ENCODE measurements at regions not wholly inside any gene's neighbourhood (a gene's known extent, or its start where the extent isn't known, plus 50 kb on each side); places are given as distances from the start of the nearest gene placed in this dataset.

DNA sequence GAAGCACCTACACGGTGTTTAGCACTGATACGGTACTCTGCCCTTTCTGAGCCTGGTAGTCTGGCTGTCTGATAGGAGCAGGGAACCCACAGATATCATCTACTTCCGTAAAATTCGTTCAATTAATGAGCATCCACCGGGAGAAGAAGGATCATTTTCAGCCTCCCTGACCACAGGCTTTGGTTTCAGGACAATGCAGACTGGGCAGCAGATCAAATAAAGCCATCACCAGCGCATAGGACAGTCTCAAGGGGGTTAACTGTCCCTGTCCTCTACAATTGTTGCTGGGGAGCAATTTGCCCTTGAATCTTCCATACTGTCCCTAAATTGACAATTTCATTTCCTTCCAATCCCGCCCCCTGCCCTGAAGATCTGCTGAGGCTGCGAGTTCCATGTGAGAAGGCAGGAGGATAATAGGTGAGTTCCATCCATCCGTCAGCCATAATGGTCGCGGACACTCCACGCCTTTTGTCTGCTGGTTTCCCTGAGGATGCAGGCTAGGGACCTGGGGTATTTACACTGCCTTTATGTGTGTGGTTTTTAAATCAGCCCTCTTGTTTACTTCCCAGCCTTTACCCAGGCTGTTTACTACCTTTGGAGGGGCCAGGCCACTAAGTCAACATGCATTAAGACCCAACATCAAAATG lies 110.0 kb downstream of the MYCN start:
- no peak for DNase-seq (ENCODE audit: extremely low spot score)
- ChIA-PET CTCF (no interaction called here), POLR2A (no interaction called here)
- no peak for TF ChIP-seq FOXM1 (IDR thresholded peaks at IDR 0.05; ENCODE audit: borderline replicate concordance)
- TF ChIP-seq FOXA1 (IDR thresholded peaks at IDR 0.05): no peak

DNA sequence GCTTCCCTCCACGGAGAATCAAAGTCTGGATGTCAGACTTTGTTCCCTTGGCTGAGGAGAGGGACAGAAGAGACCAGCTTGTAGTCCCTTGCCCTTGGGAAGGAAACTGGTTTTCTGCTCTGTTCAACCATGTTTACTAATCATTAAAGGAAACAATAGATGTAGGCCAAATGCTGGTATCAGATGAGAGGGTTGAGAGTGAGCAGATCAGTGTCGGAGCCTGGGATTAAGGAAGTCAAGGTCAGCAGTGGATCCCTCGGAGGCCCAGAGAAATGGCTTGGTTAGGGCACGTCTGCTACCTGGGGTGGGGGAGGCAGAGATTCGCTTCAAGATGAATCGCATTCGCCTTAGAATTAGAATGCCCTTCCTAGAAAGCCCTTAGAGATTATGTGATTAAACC lies 109.1 kb downstream of the MYCN start:
- ChIA-PET POLR2A (no interaction called here), CTCF (no interaction called here)
- no peak for DNase-seq (ENCODE audit: extremely low spot score)
- TF ChIP-seq ELF4 (IDR thresholded peaks at IDR 0.05) (no peak), L3MBTL2 (conservative IDR thresholded peaks at IDR 0.05) (no peak), FOXA1 (IDR thresholded peaks at IDR 0.05) (no peak), ZNF384 (IDR thresholded peaks at IDR 0.05) (no peak), HDGF (IDR thresholded peaks at IDR 0.05; ENCODE audit: borderline replicate concordance) (no peak), FOXM1 (IDR thresholded peaks at IDR 0.05; ENCODE audit: borderline replicate concordance) (no peak), NFRKB (IDR thresholded peaks at IDR 0.05) (no peak), FOXK2 (IDR thresholded peaks at IDR 0.05) (no peak), SP1 (IDR thresholded peaks at IDR 0.05) (no peak), SUZ12 (IDR thresholded peaks at IDR 0.05) (no peak), TARDBP (IDR thresholded peaks at IDR 0.05) (no peak), BHLHE40 (IDR thresholded peaks at IDR 0.05; ENCODE audit: borderline replicate concordance) (no peak), ARNT (IDR thresholded peaks at IDR 0.05) (no peak), LEF1 (IDR thresholded peaks at IDR 0.05; ENCODE audit: borderline replicate concordance) (no peak), CTBP1 (IDR thresholded peaks at IDR 0.05; ENCODE audit: borderline replicate concordance) (no peak)
- TF ChIP-seq, protein P1, sequence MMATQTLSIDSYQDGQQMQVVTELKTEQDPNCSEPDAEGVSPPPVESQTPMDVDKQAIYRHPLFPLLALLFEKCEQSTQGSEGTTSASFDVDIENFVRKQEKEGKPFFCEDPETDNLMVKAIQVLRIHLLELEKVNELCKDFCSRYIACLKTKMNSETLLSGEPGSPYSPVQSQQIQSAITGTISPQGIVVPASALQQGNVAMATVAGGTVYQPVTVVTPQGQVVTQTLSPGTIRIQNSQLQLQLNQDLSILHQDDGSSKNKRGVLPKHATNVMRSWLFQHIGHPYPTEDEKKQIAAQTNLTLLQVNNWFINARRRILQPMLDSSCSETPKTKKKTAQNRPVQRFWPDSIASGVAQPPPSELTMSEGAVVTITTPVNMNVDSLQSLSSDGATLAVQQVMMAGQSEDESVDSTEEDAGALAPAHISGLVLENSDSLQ (IDR thresholded peaks at IDR 0.05): no peak

DNA sequence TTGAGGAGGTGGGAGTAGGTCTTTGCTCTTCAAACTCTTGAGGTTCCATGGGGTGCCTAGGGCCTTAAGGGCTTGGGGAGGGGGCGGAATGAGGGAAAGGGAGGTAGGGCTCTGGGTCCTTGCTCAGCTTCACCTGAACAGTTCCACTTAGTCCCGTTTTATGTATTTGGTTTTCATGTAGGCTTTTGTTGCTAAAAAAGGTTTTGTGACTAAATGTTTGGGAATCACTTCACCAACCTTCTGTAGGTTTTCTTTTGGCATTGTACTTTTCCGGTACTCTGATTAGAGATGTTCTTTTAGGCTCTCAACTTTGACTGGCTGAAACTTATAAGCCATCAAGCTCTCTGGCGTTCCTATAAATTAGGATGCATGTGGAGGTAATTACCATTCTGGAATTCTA lies 108.1 kb downstream of the MYCN start:
- no peak for TF ChIP-seq CTBP1 (IDR thresholded peaks at IDR 0.05; ENCODE audit: borderline replicate concordance)
- TF ChIP-seq, protein P1 (IDR thresholded peaks at IDR 0.05): no peak
- no peak for TF ChIP-seq LEF1 (IDR thresholded peaks at IDR 0.05; ENCODE audit: borderline replicate concordance)
- no peak for TF ChIP-seq BHLHE40 (IDR thresholded peaks at IDR 0.05; ENCODE audit: borderline replicate concordance)
- TF ChIP-seq NFRKB (IDR thresholded peaks at IDR 0.05): no peak
- TF ChIP-seq ZNF384 (IDR thresholded peaks at IDR 0.05): no peak
- no peak for TF ChIP-seq HDGF (IDR thresholded peaks at IDR 0.05; ENCODE audit: borderline replicate concordance)
- TF ChIP-seq FOXM1 (IDR thresholded peaks at IDR 0.05; ENCODE audit: borderline replicate concordance): no peak
- no peak for TF ChIP-seq ARNT (IDR thresholded peaks at IDR 0.05)
- no peak for TF ChIP-seq TARDBP (IDR thresholded peaks at IDR 0.05)
- TF ChIP-seq FOXK2 (IDR thresholded peaks at IDR 0.05): no peak
- no peak for TF ChIP-seq L3MBTL2 (conservative IDR thresholded peaks at IDR 0.05)
- TF ChIP-seq SUZ12 (IDR thresholded peaks at IDR 0.05): no peak
- no peak for TF ChIP-seq SP1 (IDR thresholded peaks at IDR 0.05)
- TF ChIP-seq FOXA1 (IDR thresholded peaks at IDR 0.05): no peak
- no peak for TF ChIP-seq ELF4 (IDR thresholded peaks at IDR 0.05)
- ChIA-PET POLR2A (no interaction called here), CTCF (no interaction called here)
- DNase-seq (ENCODE audit: extremely low spot score): no peak

DNA sequence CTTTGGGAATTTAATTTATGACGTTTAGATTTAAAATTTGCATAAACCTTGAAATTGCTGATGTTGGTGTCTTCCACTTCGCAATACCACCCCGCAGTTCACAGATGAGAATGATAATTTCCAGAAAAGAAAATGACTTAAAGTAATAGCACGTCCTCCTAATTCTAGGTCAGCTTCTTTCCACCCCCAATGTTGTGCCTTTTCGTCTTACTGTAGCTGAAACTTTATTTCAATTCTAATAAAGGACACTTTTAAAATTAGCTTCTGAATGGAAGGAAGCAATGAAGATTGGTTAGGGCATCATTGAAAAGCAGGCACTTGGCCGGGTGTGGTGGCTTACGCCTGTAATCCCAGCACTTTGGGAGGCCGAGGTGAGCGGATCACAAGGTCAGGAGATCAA lies 107.4 kb downstream of the MYCN start:
- TF ChIP-seq, protein P1 (IDR thresholded peaks at IDR 0.05): no peak
- TF ChIP-seq FOXK2 (IDR thresholded peaks at IDR 0.05) (no peak), ZNF384 (IDR thresholded peaks at IDR 0.05) (no peak), TARDBP (IDR thresholded peaks at IDR 0.05) (no peak), HDGF (IDR thresholded peaks at IDR 0.05; ENCODE audit: borderline replicate concordance) (no peak), BHLHE40 (IDR thresholded peaks at IDR 0.05; ENCODE audit: borderline replicate concordance) (no peak), FOXA1 (IDR thresholded peaks at IDR 0.05) (no peak), ELF4 (IDR thresholded peaks at IDR 0.05) (no peak), CTBP1 (IDR thresholded peaks at IDR 0.05; ENCODE audit: borderline replicate concordance) (no peak)
- DNase-seq (ENCODE audit: extremely low spot score): no peak
- ChIA-PET POLR2A (no interaction called here), CTCF (interaction anchor here (0.6 kb wide), 1 partner anchor 1123 kb away, joined by 3 read pairs; no protein-coding TSS in a partner anchor)

DNA sequence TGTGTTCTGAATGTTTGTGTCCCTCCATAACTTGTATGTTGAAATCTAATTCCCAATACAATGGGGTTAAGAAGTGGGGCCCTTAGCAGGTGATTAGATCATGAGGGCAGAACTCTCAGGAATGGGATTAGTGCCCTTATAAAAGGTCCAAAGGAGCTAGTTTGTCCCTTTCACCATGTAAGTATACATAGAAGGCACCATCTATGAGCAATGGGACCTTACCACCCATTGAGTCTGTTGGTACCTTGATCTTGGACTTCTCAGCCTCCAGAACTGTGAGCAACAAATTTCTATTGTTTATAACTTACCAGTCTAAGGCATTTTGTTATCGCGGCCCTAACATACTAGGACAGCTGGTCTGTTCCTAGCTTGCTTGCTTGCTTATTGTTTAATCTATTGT lies 106.3 kb downstream of the MYCN start:
- CTCF ChIA-PET: no interaction called here
- DNase-seq (ENCODE audit: extremely low spot score): no peak
- POLR2A ChIA-PET: no interaction called here
- no peak for TF ChIP-seq HDGF (IDR thresholded peaks at IDR 0.05; ENCODE audit: borderline replicate concordance)
- no peak for TF ChIP-seq NFRKB (IDR thresholded peaks at IDR 0.05)
- TF ChIP-seq SUZ12 (IDR thresholded peaks at IDR 0.05): no peak
- no peak for TF ChIP-seq SP1 (IDR thresholded peaks at IDR 0.05)
- no peak for TF ChIP-seq LEF1 (IDR thresholded peaks at IDR 0.05; ENCODE audit: borderline replicate concordance)
- TF ChIP-seq BHLHE40 (IDR thresholded peaks at IDR 0.05; ENCODE audit: borderline replicate concordance): no peak
- no peak for TF ChIP-seq FOXM1 (IDR thresholded peaks at IDR 0.05; ENCODE audit: borderline replicate concordance)
- TF ChIP-seq CTBP1 (IDR thresholded peaks at IDR 0.05; ENCODE audit: borderline replicate concordance): no peak
- TF ChIP-seq ZNF384 (IDR thresholded peaks at IDR 0.05): no peak
- no peak for TF ChIP-seq TARDBP (IDR thresholded peaks at IDR 0.05)
- no peak for TF ChIP-seq ARNT (IDR thresholded peaks at IDR 0.05)
- no peak for TF ChIP-seq ELF4 (IDR thresholded peaks at IDR 0.05)
- TF ChIP-seq, protein P1 (IDR thresholded peaks at IDR 0.05): no peak
- no peak for TF ChIP-seq FOXK2 (IDR thresholded peaks at IDR 0.05)
- TF ChIP-seq FOXA1 (IDR thresholded peaks at IDR 0.05): no peak
- no peak for TF ChIP-seq L3MBTL2 (conservative IDR thresholded peaks at IDR 0.05)
